GM21360 (cell line): ENCODE measurements at regions not wholly inside any gene's neighbourhood (a gene's known extent, or its start where the extent isn't known, plus 50 kb on each side); places are given as distances from the start of the nearest gene placed in this dataset.
"Not testable (repeated sequence)": the region's sequence is repeated elsewhere in the genome, so short reads cannot be mapped to it uniquely, and the experiment has no call there.

Experiments used
- ATAC-seq: cut with Tn5 transposase; IDR thresholded peaks from one replicate; pipeline ENCODE4 v1.9.1; 2021; ENCODE audit warnings: mild to moderate bottlenecking, moderate library complexity; ENCODE audit not compliant: unreplicated experiment

DNA sequence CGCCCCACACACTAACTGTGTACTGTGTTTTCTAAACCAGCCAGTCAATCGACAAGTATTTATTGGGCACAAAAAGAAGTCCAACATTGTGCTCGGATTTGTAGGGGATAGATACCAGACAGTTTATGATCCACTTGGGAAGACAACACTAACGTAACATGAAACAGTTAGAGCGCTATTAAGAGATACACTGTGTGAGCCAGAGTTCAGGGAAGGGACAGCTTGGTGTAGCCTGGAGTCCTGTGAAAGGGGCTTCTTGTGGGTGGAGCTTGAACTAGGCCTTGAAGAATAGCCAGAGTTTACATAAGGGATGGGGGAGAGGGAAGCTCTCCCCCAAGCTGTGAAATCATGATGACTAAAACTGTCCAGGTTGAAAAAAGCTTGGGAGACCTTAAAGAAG, 176.4 kb upstream of the TCF4 start:
- ATAC-seq: no peak

DNA sequence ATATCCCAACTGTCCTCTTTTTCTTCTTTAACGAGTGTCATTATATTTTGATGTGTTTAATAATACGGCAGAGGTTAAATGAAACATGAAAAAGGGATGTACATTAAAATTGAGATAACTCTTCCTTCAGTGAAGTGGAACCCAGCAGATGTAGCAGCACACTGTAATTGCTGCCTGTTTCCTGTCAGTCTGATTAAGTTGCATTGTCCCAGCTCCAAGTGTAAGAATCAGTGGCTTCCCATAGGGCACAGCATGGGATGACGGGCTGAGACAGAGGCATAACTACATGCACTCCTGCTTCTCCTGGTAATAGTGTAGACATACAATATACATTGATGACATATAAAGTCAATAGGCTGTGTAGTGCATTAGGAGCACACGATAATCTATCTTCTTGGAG, 175.8 kb upstream of the TCF4 start:
- ATAC-seq: no peak

DNA sequence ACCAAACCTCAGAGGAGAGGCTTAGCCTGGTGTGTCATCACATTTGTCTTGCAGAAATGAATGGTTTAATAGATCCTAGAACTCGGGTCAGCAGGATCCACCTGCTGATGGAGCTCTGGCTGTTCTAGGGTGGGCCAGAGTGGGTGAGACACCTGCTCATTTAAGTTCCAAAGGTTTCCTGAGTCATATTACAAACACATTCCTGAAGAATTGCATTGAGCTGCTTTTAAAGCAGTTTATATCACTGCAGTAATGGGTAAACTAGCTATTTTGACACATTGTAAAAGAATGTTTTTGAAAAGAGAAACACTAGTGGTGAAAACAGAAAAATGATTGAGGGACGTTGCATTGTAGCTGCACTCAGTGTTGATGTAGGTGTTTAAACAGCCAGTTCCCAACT, 175.3 kb upstream of the TCF4 start:
- no peak for ATAC-seq

DNA sequence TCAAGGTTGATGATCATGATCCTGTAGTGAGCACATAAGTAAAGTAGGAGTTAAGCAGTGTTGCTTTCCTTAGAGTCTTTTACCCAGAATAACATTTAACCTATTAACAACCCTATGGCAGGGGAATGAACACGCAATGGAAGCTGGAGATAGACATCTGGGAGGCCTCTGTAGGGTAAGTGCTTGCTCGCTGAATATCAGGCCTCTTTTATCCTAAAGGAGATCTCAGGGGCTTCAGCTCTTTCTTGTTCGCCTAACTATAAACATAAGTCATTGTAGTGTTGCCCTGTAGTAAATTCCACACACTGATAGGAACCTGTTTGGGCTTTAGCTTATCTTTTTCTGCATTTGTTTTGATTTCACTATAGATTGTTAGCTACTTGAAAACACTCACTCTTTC, 174.4 kb upstream of the TCF4 start:
- ATAC-seq: no peak

GRCh38 chr18:55753643-55754263, 165.8 kb upstream of the TCF4 start:
- ATAC-seq: no peak

GRCh38 chr18:55751476-55751875, 163.5 kb upstream of the TCF4 start:
- ATAC-seq: no peak

DNA sequence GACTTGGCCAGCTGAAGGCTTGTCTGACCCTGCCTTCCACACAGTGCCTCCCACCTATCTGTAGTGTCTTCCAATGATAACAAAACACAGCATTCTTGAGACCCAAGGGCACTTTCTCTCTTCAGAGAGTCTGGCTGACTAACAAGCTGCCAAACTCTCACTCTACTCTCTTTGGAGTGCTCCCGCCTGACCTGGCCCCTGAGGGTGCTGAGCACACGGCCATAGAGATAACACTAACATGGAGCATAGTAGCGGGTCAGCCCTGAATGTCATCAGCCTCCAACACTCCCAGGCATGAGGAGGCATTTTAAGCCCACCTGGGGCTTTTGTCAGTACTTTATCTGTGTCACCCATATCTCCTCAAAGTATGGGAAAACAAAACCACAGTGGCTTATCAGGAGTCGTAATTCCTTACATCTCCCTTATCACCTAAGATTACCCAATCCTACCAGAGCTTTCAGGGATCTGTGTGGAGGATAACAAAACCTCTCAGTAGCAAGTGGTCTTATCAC, 160.3 kb upstream of the TCF4 start:
- no peak for ATAC-seq

- ATAC-seq: no peak
These were observed 156.2 kb upstream of the TCF4 start for GRCh38 chr18:55744206-55744605.

DNA sequence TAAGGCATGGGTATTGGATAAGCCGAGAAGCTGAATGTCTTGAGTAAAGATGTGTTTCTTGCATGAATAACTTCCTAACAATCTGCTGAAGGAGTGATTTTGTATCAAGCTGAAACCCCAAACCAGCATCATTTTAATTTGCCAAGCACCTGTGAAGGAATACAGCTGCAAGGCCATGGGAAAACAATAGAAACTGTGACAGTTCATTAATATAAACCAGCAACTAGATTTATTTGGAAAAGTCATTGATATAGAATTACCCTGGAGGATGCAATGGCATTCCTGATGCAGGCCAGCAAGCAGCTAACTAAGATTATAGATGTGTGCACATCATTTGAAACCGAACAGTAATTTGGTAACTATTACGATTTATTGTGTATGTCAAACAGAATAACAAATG, 155.7 kb upstream of the TCF4 start:
- no peak for ATAC-seq

- no peak for ATAC-seq
These were observed 155.1 kb upstream of the TCF4 start for GRCh38 chr18:55743133-55743532.

- ATAC-seq: no peak
These were observed 151.5 kb upstream of the TCF4 start for GRCh38 chr18:55739488-55739887.

DNA sequence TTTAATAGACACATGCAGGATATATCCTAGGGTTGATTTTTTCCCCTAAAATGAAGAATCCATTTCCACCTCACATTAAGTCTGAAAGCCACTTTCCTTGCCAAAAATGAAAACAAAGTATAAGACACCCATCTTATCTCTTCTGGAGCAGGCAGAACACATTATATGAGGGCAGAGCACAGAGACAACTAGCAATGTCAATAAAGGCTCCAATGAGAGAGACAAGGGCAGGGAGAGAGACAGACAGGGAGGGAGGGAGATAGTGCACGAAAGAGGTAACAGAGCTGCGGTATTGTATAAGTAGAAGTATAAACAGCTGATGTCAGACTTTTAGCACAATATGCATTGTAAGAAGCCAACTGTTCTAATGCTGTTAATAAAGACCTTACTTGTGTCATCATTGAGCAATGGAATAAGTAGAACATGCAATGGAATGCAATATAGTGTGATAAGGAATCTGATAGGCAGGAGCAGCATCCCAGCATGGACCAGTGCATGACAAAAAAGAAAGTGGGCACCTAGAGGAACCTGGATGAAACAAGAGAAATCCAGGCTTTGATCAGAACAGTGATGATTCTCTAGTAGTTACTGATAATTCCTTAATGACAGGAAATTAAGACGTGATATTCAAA, 150.6 kb upstream of the TCF4 start:
- ATAC-seq: no peak

- ATAC-seq: no peak
These were observed 149.9 kb upstream of the TCF4 start for GRCh38 chr18:55737781-55738468.

DNA sequence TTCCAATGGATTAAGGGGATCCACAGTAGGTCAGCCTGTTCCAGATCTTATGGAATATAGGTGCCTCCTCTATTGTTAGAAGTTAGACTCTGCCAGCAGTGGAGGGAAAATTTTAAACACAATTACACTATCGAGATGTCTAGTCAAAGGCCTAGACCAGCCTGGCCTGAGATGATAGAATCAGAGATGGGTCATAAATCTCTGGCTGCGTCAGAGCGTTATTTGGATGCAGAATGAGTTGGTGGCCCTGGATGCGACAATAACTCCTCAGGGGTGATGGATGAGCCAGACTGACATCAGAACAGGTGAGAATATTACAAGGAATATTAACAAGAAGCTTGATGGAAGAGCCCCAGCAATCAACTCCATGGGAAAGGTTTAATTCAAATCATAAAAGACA, 149.3 kb upstream of the TCF4 start:
- no peak for ATAC-seq

- no peak for ATAC-seq
These were observed 148.0 kb upstream of the TCF4 start for GRCh38 chr18:55735969-55736368.

DNA sequence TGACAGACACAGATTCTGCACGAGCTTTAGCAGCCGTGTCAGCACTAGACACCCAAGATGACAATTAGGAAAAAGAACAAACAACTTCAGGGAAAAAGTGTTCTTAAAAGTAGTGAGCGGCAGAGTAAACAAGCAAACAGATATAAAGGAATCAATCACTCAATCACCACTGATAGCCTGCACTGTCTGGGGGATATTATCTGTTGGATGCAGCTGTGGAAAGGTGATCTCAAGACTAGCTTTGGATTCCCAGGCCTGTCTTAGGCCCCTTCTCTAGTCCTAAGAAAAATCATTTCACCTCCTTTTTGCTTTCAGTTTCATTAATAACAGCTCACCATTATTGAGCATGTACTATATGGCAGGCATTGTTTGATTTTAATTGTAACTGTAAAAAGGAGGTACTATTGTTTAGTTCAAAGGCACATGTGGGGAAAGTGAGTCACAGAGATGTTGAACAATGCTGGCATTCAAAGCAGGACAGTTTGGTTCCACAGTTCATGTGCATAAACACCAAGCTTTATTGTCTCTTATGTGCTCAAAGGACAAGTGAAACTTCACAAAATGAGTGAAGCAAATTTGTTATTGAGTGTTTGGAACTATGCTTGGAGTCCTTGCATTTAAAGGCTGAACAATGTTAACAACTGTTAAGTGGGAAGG, 147.3 kb upstream of the TCF4 start:
- ATAC-seq: no peak

DNA sequence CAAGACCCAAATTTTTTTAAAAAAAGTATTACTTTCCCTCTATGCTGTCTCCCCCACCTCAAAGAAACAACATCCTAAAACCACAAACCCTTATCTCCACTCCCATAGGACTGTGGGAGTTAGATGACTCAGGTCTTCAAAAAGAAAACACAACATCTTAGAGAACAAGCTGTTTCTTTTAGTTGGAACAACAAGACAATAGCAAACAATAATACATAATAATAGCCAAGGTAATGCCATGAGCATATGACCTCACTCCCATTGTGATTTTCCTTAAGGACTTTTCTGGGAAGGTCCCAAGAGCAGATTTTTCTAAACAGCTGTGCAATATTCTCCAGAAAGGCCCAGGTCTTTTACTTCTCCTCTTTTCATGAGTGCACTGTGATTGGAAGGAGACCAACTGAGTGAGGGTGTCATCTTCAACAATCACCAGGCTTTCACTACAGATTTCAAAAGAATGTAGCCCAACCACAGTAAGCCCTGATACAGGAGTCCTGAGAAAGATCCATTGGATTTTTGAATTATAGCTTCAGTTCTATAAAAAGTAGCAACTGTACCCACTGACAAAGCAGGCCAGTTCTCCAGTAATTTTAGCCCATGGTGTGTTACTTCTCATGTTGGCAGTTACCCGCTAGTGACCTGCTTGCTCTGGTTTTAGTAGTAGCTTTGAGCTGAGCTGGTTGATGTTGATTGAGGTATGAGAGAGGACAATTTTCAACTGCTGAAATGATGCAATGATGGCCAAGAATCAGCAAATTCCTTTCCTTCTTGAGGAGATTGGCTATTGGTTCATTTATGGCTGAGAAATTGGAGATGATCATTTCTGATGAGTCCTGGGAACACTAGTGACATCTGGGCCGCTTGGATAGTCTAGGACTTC, 144.5 kb upstream of the TCF4 start:
- ATAC-seq: no peak

DNA sequence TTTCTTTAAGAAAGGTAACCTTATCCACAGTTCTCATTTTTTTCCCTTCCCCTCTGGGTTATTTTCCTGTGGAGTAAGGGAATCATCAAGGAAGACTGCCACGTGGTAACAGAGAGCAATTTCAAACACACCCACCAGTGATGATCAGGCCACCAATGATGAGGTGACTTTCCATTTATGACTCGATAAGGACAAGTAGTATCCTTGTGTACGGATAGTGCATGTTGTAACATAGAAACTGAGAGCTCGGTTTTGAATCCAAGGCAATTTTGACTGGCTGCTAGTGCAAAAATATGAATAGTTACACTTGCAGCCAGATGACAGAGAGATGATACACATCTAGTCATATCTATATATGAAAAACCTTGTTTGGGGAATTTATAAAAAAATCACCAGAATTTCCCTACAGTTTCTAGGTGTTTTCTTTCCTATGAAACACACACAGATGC, 143.6 kb upstream of the TCF4 start:
- no peak for ATAC-seq

GRCh38 chr18:55721006-55721405, 133.0 kb upstream of the TCF4 start:
- not testable (repeated sequence) for ATAC-seq

- ATAC-seq: no peak
These were observed 125.7 kb upstream of the TCF4 start for GRCh38 chr18:55713707-55714106.

DNA sequence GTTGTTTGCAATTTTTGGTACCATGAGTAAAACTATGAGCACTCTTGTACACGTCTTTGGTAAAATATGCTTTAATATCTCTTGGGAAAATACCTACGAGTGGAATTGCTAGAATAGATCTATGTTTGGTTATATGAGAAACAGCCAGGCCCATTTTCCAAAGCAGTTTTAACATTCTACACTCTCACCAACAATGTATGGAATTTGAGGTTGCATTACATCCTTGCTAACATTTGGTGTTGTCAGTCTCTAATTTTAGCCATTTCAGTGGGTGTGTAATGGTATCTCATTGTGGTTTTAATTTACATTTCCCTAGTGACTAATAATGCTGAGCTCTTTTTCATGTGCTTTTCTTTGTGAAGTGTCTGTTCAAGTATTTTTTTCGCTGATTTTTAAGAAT, 118.9 kb upstream of the TCF4 start:
- no peak for ATAC-seq
